HEK293 (cell line): ENCODE measurements at regions not wholly inside any gene's neighbourhood (a gene's known extent, or its start where the extent isn't known, plus 50 kb on each side); places are given as distances from the start of the nearest gene placed in this dataset.

Experiments used
- CTCF ChIP-seq: fragments of 450-650 bp; formaldehyde crosslinking; IDR thresholded peaks from 2 replicates; pipeline ENCODE4 v1.5.1; 2016; ENCODE audit warnings: missing biosample characterization, missing genetic modification characterization
- ZBTB17 ChIP-seq: fragments of 450-650 bp; formaldehyde crosslinking; IDR thresholded peaks from 2 replicates; pipeline ENCODE4 v1.5.1; 2016; ENCODE audit warnings: missing biosample characterization, missing genetic modification characterization
- ZNF302 ChIP-seq: fragments of 450-650 bp; formaldehyde crosslinking; IDR thresholded peaks from 2 replicates; pipeline ENCODE4 v1.5.1; 2016; ENCODE audit warnings: missing biosample characterization, missing genetic modification characterization, low read depth
- ZNF510 ChIP-seq: fragments of 450-650 bp; formaldehyde crosslinking; IDR thresholded peaks from 2 replicates; pipeline ENCODE4 v1.5.1; 2018; ENCODE audit warnings: mild to moderate bottlenecking, missing genetic modification characterization, missing biosample characterization; ENCODE audit not compliant: insufficient replicate concordance

GRCh38 chr2:103292573-103292972, 530.7 kb downstream of the TMEM182 start:
- TF ChIP-seq CTCF (tag by site-specific recombination), result no peak
- no peak for TF ChIP-seq ZBTB17 (tag by site-specific recombination)
- no peak for TF ChIP-seq ZNF302 (tag by site-specific recombination)
- no peak for TF ChIP-seq ZNF510
